ENCODE measurements at regions not wholly inside any gene's neighbourhood (a gene's known extent, or its start where the extent isn't known, plus 50 kb on each side); places are given as distances from the start of the nearest gene placed in this dataset.

GRCh38 chr14:65892315-65892714 is 479.8 kb downstream of the FUT8 start:
- H3K36me3 Mint-ChIP-seq (ENCODE audit: low read depth, unreplicated experiment): no peaks in the 10 kb centered on the region
- DNase-seq (ENCODE audit: low spot score): no peak
- H3K27me3 Mint-ChIP-seq (ENCODE audit: unreplicated experiment): peaks cover 3% of the 10 kb centered on the region
- H3K27ac Mint-ChIP-seq (ENCODE audit: unreplicated experiment): no peak overlapping the region
- no peaks in the 10 kb centered on the region for H3K9me3 Mint-ChIP-seq (ENCODE audit: unreplicated experiment)
- no peak overlapping the region for H3K4me3 Mint-ChIP-seq (ENCODE audit: unreplicated experiment)
- TF ChIP-seq CTCF (IDR thresholded peaks at IDR 0.05; ENCODE audit: unreplicated experiment): no peak
- no peaks in the 10 kb centered on the region for H3K4me1 Mint-ChIP-seq (ENCODE audit: unreplicated experiment)

GRCh38 chr14:65900164-65900563 is 487.6 kb downstream of the FUT8 start:
- Mint-ChIP-seq H3K4me3 (ENCODE audit: unreplicated experiment) (no peak overlapping the region), H3K27me3 (ENCODE audit: unreplicated experiment) (peaks cover 1% of the 10 kb centered on the region), H3K9me3 (ENCODE audit: unreplicated experiment) (peaks cover 5% of the 10 kb centered on the region), H3K4me1 (ENCODE audit: unreplicated experiment) (no peaks in the 10 kb centered on the region), H3K36me3 (ENCODE audit: low read depth, unreplicated experiment) (no peaks in the 10 kb centered on the region), H3K27ac (ENCODE audit: unreplicated experiment) (no peak overlapping the region)
- DNase-seq (ENCODE audit: low spot score): no peak
- TF ChIP-seq CTCF (IDR thresholded peaks at IDR 0.05; ENCODE audit: unreplicated experiment): no peak

GRCh38 chr14:65901595-65901994 is 489.1 kb downstream of the FUT8 start:
- Mint-ChIP-seq H3K27me3 (ENCODE audit: unreplicated experiment) (peaks cover 1% of the 10 kb centered on the region), H3K9me3 (ENCODE audit: unreplicated experiment) (peaks cover 5% of the 10 kb centered on the region), H3K36me3 (ENCODE audit: low read depth, unreplicated experiment) (no peaks in the 10 kb centered on the region), H3K4me3 (ENCODE audit: unreplicated experiment) (no peak overlapping the region), H3K27ac (ENCODE audit: unreplicated experiment) (no peak overlapping the region), H3K4me1 (ENCODE audit: unreplicated experiment) (no peaks in the 10 kb centered on the region)
- no peak for TF ChIP-seq CTCF (IDR thresholded peaks at IDR 0.05; ENCODE audit: unreplicated experiment)
- no peak for DNase-seq (ENCODE audit: low spot score)

GRCh38 chr14:65904988-65905387 is 492.5 kb downstream of the FUT8 start:
- no peak for DNase-seq (ENCODE audit: low spot score)
- Mint-ChIP-seq H3K4me1 (ENCODE audit: unreplicated experiment) (no peaks in the 10 kb centered on the region), H3K27me3 (ENCODE audit: unreplicated experiment) (peaks cover 1% of the 10 kb centered on the region), H3K9me3 (ENCODE audit: unreplicated experiment) (peaks cover 5% of the 10 kb centered on the region), H3K4me3 (ENCODE audit: unreplicated experiment) (no peak overlapping the region), H3K27ac (ENCODE audit: unreplicated experiment) (no peak overlapping the region), H3K36me3 (ENCODE audit: low read depth, unreplicated experiment) (no peaks in the 10 kb centered on the region)
- TF ChIP-seq CTCF (IDR thresholded peaks at IDR 0.05; ENCODE audit: unreplicated experiment): no peak

GRCh38 chr14:65906344-65906743 is 493.8 kb downstream of the FUT8 start:
- no peak overlapping the region for H3K4me3 Mint-ChIP-seq (ENCODE audit: unreplicated experiment)
- no peak overlapping the region for H3K27ac Mint-ChIP-seq (ENCODE audit: unreplicated experiment)
- H3K9me3 Mint-ChIP-seq (ENCODE audit: unreplicated experiment): no peaks in the 10 kb centered on the region
- H3K27me3 Mint-ChIP-seq (ENCODE audit: unreplicated experiment): peaks cover 1% of the 10 kb centered on the region
- no peaks in the 10 kb centered on the region for H3K4me1 Mint-ChIP-seq (ENCODE audit: unreplicated experiment)
- no peak for DNase-seq (ENCODE audit: low spot score)
- no peaks in the 10 kb centered on the region for H3K36me3 Mint-ChIP-seq (ENCODE audit: low read depth, unreplicated experiment)
- TF ChIP-seq CTCF (IDR thresholded peaks at IDR 0.05; ENCODE audit: unreplicated experiment): no peak
